ENCODE measurements at regions not wholly inside any gene's neighbourhood (a gene's known extent, or its start where the extent isn't known, plus 50 kb on each side); places are given as distances from the start of the nearest gene placed in this dataset.

DNA sequence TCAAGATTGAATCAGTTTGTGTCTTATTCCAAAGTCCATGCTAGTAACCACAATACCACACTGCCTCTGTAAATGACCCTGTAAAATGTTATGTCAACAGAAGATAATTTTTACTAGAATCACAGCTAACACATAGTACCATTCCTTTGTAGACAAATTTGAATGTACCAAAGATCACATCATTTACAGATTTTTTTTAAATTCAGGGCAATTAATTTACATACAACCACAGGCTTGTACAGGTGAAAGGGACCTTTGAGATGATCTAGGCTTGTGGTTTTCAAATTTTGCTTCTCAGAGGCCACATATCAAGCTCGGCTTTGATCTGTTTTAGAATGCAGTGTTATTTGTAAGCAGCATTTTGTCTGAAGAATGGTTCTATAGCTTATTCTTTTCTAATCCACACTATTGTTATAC is 63.8 kb upstream of the PPM1B start:
- TF ChIP-seq EHF (CRISPR knock-in tag; IDR thresholded peaks at IDR 0.05) (no peak), RFX5 (IDR thresholded peaks at IDR 0.05) (no peak), HOXB13 (CRISPR knock-in tag; IDR thresholded peaks at IDR 0.05; ENCODE audit: low read depth) (no peak), CTCF (IDR thresholded peaks at IDR 0.05) (no peak), EP300 (IDR thresholded peaks at IDR 0.05) (no peak), MAFK (IDR thresholded peaks at IDR 0.05; ENCODE audit: partially characterized antibody) (no peak), CHD2 (IDR thresholded peaks at IDR 0.05; ENCODE audit: low read length, partially characterized antibody) (no peak), POLR2A (IDR thresholded peaks at IDR 0.05; ENCODE audit: low read length) (no peak), ESRRA (IDR thresholded peaks at IDR 0.05; ENCODE audit: borderline replicate concordance, low read length) (no peak), NR3C1 (IDR thresholded peaks at IDR 0.05) (no peak), USF2 (IDR thresholded peaks at IDR 0.05) (no peak), CHD4 (IDR thresholded peaks at IDR 0.05; ENCODE audit: borderline replicate concordance) (no peak)
